Suprapubic skin (tissue), 4 donors: ENCODE measurements at regions not wholly inside any gene's neighbourhood (a gene's known extent, or its start where the extent isn't known, plus 50 kb on each side); places are given as distances from the start of the nearest gene placed in this dataset.

Experiments used
- POLR2A ChIP-seq, 2 donors: fragments of 450-650 bp; IDR thresholded peaks; one replicate each; pipeline ENCODE4 v1.6.1; 2017; ENCODE audit warnings: antibody characterized with exemption in 2 of 2, mild to moderate bottlenecking in 2 of 2, moderate library complexity in 2 of 2
- POLR2AphosphoS5 ChIP-seq, 3 donors: sonication (generic); formaldehyde crosslinking; IDR thresholded peaks; one replicate each; pipeline ENCODE4 v1.6.1; 2017; ENCODE audit warnings: antibody characterized with exemption in 3 of 3
- TF ChIP-seq, protein P1 (sequence below), 2 donors: fragments of 200-600 bp in 1 of 2; fragments of 450-650 bp in 1 of 2; sonication (generic) in 1 of 2; IDR thresholded peaks; one replicate each; pipeline ENCODE4 v1.5.1; 2016 to 2019; ENCODE audit warnings: antibody characterized with exemption in 2 of 2, mild to moderate bottlenecking in 1 of 2, moderate library complexity in 1 of 2

DNA sequence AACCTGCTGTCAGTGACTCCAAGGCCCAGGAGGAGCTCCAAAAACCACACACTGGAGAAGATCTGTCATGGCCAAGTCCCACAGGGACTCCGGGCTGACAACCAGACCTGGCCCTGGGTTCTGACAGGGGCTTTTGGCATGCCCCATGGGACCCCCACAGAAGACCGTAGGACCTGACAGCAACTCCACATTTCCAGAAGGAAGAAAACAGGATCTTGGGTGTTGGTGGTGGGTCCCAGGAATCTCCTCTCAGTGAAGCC lies 275.9 kb upstream of the HS6ST1 start:
- TF ChIP-seq, protein P1, sequence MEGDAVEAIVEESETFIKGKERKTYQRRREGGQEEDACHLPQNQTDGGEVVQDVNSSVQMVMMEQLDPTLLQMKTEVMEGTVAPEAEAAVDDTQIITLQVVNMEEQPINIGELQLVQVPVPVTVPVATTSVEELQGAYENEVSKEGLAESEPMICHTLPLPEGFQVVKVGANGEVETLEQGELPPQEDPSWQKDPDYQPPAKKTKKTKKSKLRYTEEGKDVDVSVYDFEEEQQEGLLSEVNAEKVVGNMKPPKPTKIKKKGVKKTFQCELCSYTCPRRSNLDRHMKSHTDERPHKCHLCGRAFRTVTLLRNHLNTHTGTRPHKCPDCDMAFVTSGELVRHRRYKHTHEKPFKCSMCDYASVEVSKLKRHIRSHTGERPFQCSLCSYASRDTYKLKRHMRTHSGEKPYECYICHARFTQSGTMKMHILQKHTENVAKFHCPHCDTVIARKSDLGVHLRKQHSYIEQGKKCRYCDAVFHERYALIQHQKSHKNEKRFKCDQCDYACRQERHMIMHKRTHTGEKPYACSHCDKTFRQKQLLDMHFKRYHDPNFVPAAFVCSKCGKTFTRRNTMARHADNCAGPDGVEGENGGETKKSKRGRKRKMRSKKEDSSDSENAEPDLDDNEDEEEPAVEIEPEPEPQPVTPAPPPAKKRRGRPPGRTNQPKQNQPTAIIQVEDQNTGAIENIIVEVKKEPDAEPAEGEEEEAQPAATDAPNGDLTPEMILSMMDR (IDR thresholded peaks at IDR 0.05): no peak
- no peak for TF ChIP-seq POLR2A (IDR thresholded peaks at IDR 0.05)
- TF ChIP-seq POLR2AphosphoS5 (IDR thresholded peaks at IDR 0.05): no peak
